Islet precursor cell (in vitro differentiated cells): ENCODE measurements at regions not wholly inside any gene's neighbourhood (a gene's known extent, or its start where the extent isn't known, plus 50 kb on each side); places are given as distances from the start of the nearest gene placed in this dataset.
"Not testable (repeated sequence)": the region's sequence is repeated elsewhere in the genome, so short reads cannot be mapped to it uniquely, and the experiment has no call there.

ENCODE experiments used
- DNase-seq: peaks from one replicate; pipeline ENCODE4 v3.0.0-alpha.2; 2018

DNA sequence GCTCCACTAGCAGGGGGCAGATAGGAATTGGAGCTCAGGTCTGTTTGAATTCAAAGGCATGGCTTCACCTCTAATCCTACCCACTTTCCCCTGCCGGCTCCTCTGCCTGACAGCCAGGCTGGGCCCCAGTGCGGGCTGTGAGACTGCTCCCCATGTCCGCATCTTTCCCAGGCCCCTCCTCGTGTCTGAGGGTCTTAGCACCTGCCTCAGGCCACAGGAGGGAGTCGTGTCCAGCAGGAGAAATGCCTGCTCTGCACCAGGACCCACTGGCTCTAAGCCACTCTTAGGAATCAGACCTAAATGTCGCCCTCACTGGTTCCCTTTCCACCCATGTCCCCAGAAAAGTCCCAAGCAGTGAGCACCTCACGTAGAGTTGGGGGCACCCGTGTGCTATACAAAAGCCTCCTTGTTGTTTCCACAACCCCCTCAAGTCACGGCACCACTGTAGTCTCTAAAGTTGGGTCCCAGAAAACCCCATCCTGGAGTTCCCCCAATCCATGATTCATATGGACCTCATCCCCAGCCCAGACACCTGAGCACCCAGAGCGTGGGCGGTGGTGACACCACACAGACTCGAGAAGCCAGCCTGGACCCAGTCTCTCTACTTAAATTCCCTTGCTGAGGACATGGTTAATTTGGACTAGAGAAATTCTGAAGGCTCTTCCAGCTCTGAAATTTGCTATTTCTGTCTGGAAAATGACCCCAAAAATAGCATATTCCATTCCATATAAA is 466.4 kb upstream of the ZMIZ1 start:
- DNase-seq: peak; percentile 44

DNA sequence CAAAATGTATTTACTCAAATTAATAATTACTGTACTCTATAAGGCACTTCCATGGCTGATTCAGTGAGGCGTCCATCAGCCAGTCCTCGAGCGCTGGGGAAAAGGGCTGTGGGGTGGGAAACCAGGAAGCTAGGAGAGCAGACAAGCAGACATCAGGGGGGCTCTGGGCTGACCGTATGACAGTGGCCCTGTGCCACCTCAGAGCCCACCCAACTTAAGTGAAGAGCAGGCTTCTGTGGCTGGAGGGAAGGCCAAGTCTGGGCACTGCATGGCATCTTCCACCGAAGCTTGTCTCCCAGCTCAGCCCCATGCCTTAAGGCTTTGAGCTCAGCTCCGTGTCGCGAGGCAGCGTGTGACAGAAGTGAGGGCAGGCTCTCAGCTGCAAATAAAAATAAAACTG is 464.5 kb upstream of the ZMIZ1 start:
- peak; percentile 29 for DNase-seq

DNA sequence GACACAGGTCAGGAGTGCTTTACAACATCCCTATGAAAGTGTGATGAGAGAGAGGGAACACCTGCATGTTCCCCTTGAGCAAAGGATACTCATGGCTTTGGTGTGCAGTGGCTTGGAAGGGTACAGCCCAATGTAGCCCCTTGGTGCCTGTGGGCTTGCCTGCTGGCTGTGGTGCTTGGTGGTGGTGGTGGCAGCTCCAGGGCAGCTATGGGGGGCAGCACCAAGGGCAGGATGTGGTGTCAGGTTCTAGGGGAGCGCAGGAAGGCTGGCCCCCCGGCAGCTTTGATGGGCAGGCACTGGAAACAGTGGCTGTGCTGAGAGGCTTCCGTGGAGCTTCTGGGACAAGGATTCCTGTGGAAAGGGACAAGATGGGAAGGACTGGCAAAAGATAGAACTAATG is 464.0 kb upstream of the ZMIZ1 start:
- DNase-seq: peak; percentile 35

DNA sequence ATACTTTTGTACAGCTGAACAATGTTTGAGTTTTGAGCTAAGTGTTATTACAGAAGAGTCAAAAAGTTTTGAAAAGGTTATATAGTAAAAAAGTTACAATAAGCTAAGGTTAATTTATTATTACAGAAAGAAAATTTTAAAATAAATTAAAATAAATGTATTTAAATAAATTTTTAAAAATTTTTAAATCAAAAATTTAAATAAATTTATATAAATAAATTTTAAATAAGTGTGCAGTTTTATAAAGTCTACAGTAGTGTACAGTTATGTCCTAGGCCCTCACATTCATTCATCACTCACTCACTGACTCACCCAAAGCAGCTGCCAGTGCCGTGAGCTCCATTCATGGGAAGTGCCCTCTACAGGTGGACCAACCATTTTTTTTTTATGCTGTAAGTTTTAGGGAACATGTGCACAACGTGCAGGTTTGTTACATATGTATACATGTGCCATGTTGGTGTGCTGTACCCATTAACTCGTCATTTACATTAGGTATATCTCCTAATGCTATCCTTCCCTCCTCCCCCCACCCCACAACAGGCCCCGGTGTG is 462.9 kb upstream of the ZMIZ1 start:
- peak; percentile 33 for DNase-seq

DNA sequence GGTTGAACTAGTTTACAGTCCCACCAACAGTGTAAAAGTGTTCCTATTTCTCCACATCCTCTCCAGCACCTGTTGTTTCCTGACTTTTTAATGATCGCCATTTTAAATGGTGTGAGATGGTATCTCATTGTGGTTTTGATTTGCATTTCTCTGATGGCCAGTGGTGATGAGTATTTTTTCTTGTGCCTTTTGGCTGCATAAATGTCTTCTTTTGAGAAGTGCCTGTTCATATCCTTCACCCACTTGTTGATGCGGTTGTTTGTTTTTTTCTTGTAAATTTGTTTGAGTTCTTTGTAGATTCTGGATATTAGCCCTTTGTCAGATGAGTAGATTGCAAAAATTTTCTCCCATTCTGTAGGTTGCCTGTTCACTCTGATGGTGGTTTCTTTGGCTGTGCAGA is 462.0 kb upstream of the ZMIZ1 start:
- not testable (repeated sequence) for DNase-seq

DNA sequence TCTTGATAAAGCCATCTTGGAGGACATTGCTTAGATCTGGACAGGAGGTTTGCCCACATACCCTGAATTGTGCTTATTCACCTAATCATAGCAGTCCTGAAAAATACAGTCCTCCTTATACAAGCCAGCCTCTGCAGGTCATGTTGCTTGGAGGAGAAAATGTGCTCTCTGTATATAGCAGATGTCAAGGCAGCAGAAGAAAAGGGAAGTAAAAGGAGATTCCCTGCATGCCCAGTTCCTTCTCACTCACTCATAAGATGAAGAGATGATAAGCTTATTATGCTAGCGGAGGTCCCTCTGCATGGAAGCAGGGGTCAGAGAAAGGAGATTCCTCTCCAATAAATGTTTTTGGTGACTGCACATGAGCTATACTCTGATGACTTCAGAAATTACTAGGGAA is 458.8 kb upstream of the ZMIZ1 start:
- DNase-seq: peak; percentile 2

DNA sequence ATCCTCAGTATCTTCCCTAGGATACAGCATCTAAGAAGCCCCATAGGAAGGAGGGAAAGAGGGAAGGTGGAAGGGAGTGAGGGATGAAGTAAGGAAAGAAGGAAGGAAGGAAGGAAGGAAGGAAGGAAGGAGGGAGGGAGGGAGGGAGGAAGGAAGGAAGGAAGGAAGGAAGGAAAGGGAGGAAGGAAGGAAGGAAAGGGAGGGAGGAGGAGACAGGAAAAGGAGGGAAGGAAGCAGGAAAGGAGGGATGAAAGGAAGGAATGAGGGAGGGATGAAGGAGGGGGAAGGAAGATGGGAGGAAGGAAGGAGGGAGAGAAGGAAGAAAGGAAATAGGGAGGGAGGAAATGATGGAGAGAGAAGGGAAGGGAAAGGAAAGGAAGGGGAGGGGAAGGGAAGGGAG is 455.6 kb upstream of the ZMIZ1 start:
- no peak for DNase-seq

DNA sequence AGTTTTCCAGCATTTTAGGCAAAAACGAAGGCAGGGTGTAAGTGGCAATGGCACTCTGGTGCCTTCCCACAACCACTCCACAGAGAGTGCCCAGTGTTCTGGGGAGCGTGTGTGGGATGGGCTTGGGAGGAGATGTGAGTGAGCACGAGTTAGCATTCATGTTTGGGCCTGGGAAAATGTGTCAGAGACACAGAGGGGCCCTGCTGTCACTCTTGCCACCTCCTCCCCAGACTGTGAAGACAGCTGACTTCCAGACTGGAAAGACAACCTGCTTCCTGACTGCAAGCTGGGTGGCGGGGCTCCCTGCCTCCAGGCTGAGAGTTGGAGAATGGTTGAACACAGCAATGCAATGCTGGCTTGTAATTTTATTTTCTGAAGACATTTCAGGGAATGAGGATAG is 454.5 kb upstream of the ZMIZ1 start:
- peak; percentile 49 for DNase-seq

DNA sequence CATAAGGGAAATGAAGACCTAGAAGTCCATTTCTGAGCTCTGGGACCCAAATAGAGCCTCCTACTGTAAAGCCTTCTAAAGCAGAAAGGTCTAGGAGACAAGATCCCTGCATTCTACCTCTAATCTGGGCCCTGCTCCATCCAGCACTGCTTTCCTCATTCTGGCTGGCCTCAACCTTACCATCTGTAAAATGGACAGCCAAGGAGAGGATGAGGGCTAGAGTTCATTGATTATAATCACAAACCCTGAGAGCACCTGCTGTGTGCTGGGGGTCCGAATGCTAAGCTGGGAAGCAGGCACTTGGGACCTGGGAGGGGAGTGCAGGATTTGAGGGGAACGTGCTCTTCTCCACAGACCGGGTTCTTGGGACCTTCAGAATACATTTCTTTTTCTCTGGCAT is 454.0 kb upstream of the ZMIZ1 start:
- DNase-seq: peak; percentile 17

DNA sequence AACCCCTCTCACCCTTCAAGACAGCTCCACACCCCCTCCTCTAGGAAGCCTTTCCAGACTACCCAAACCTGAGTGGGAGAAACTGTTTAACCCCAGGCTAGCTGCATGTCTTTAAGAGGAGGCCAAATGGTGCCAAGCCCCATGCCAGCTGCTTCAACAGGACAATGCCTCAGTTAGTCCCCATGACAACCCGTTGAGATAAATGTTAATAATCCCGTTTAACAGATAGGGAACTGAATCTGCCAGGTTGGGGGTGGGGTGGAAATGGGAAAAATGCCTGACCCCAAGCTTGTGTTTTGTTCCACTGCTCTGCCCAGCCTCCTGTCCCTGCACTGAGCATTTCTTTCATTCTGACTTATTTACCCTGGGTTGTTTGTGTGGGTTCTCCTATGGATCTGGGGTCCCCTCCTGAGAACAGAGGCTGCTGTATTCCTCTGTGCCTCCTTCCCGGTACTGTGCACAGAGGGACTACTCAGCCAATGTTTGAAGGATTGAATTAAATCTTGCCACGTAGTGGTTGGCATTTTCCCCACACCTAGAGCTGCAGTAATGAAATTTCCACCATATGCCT is 452.6 kb upstream of the ZMIZ1 start:
- no peak for DNase-seq

DNA sequence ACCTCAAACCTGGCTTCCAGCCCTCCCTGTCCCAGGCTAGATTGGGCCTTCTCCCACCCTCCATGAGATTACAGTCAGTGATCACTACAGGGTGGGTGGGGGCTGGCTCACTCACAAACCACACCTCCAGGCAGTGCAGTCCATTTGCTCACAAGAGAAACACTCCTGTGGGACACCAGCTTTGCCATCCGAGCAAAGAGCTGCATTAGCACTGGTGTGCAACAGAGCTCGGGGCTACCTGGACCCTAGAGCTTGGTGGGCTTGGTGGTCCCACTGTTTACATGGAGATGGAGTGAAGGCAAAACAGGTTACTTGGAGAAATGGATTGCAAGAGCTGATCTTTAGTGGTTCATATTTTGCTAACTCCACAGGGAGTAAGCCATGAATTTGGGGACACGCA is 451.7 kb upstream of the ZMIZ1 start:
- DNase-seq: no peak

DNA sequence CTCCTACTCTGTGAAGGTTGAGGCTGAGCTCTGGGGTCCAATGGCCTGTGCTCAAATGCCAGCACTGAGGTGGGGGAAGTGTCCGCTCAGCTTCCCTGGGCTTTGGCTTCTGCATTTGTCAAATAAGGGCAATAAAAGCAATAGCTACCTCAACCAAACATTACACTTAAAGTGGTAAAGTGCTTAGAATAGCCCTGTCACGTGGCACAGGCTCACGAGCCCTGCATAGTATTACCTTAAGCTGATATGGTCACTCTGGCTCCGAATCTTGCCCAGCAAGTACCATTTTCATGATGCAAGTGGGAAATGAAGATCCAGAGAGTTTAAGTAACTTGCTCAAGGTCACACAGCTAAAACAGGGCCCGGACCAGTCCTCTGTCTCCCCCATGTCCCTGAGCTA is 451.1 kb upstream of the ZMIZ1 start:
- DNase-seq: no peak

DNA sequence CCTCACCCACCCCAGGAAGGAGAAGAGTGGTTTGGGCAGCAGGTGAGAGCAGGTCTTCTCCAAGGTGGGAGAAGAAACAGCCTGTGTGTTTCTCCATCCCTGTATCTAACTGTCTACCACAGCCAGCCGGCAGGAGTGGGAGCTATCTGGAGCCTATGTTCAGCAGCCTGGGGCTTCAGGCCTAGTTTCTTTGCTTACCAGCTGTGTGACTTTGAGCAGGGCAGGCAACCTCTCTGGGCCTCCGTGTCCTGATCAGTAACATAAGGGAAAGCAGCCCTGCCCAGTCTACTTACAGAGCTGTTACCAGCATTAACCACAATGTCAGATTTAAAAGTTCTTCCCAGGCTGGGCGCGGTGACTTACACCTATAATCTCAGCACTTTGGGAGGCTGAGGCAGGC is 450.7 kb upstream of the ZMIZ1 start:
- no peak for DNase-seq

DNA sequence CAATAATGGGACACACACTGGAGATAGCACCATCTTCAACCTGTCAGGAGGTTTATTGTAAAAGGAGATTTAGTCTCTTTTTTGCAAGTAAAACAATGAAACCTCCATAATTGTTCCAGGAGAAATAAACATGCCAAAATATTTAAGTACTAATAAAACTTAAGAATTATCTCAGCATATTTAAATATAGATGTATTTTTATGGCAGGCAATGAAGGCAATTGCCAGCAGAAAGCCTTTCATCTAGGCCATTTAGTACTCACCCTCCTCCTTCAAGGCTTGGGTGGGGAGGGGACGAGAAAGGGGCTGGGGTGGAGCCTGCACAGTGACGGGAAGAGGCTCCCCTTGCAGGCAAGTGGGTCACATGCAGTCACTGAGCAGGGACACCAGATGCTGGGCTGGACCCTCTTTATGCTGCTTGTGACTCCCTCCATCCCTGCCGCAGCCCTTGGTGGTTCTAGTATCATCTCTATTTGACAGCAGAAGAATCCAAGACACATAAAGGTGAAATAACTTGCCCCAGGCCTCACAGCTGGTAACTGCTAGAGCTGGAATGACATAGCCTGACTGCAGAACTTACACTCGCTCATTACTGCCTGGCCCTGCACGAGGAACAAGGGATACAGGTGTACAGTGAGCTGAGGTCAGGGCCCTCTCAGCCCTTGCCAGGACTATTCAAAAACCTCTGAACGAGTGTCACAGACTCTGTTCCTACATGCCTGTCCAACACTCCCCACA is 449.5 kb upstream of the ZMIZ1 start:
- peak; percentile 69 for DNase-seq

DNA sequence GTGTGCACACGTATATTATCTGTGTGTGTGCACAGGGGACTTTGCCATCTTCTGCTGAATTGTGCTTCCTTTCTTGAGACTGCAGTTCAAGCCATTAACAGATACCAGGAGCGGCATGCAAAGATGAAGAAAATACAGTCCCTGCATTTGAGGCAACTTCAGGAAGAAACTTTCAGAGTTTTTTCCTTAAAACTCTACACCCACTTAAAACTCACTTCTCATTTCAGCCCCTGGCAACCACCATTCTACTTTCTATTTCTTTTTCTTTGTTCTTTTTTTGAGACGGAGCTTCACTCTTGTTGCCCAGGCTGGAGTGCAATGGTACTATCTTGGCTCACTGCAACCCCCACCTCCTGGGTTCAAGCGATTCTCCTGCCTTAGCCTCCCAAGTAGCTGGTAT is 448.9 kb upstream of the ZMIZ1 start:
- no peak for DNase-seq

DNA sequence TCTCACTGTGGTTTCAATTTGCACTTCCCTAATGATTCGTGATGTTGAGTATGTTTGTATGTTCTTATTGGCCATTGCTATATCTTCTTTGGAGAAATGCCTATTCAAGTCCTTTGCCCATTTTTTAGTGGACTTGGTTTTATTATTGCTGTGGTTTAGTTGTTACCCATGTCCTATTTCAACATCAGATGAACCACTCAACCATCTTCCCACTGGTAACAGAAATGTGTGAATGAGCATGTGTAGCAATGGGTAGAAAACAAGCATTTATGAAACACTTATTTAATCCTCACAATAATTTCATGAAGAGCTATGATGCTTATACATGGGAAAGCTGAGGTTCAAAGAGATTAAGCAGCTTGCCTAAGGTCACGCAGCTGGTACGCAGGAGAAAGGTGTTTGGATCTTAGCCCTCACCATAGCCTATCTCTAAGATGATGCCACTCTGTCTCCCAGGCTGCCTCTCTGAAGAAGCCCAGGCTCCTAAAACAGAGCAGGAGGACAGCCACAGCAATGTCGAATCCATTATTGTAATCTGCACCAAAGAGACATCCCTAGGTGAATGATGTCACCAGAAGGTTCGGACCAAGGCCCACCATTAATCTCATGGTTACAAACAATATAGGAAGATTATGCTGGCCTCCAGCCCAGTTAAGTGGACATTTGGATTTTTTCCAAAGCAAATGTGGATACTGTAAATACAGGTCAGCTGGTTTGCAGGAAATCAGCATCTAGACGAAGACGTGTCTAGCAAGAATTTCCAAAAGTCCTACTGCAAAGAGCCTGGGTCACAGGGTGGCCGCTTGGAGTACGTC is 447.6 kb upstream of the ZMIZ1 start:
- DNase-seq: no peak

DNA sequence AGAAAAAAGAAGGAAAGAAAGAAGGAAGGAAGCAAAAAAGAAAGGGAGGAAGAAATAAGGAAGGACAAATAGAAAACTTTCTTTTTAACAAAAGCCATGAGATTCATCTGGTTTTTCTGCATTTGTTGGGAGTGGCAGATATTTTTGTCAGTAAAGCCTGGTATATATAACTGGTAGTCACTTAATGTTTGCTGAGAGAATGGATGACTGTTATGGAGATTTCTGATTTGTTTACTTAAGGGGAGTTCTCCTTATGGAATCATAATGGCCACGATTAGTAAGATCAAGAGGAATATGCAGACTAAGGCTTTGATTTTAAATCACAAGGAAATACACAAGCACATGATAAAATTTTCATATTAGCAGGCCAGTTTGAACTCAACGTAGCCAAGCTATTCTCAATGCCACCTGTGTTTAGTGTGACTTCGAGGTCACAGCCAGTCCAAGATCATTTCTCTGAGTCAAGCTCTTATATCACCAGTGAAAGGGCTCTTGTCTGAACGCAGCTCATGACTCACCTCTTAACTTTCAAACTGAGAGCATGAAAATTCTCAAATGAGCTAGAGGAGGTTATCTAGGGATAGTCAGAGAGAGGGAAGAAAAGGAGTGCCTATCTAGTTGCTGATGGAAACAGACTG is 445.1 kb upstream of the ZMIZ1 start:
- peak; percentile 57 for DNase-seq

DNA sequence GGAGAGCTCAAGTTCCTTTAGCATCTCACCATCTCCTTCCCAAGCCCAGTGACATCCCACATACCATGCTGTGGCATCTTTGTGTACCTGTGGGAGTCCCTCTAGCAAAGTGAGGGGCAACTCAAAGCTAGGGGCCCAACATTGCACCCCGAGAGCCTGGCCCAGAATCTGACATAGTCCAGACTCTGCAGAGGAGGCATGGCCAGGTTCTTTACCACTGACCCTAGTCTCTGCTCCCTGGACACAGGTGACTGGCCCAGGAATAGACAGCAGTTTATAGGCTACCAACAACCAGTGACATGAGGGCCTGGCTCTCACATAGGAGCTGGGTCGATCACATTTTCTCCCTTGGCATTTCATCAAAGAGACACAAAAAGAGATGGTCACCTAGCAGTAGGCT is 444.0 kb upstream of the ZMIZ1 start:
- no peak for DNase-seq

DNA sequence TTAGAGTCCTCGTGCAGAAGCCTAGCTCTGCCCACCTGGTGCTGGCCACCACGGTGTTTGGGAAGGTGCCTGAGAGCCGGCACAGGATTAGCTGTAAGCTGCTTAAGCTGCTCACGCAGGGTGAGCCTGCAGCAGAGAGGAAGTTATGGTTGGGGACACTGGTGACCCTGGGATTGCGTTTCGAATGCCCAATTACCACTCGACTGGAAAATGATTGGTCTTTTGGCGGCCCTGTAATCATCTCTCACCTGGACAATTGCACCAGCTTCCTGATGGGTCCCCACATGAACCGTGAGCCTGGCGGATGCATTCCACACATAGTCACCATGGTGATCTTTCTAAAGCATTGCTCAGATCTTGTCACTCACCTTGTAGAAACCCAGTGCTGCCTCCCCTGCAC is 442.3 kb upstream of the ZMIZ1 start:
- no peak for DNase-seq

DNA sequence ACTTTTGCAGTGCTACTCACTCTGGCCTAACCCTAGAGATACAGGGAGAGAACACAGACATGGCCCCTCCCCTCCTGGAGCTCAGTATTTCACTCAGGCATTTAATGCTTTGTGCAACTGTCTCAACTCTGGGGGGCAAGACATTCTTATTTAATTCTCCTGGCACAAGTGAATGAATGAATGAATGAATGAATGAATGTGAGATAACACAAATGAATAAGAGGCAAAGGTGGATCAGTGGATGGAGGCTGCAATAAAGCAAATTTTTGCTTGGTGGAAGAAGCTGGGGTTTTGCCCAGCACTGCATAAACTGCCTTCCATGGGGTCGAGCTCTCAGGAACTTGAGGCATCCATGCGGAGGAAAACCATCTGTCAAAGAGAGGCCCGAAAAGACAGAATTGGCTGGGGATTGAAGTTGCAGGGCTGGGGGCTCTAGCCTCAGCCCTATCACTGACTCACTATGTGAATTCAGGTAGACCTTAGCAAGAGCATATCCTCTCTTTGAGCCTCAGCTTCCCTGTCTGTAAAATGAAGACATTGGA is 441.4 kb upstream of the ZMIZ1 start:
- no peak for DNase-seq

DNA sequence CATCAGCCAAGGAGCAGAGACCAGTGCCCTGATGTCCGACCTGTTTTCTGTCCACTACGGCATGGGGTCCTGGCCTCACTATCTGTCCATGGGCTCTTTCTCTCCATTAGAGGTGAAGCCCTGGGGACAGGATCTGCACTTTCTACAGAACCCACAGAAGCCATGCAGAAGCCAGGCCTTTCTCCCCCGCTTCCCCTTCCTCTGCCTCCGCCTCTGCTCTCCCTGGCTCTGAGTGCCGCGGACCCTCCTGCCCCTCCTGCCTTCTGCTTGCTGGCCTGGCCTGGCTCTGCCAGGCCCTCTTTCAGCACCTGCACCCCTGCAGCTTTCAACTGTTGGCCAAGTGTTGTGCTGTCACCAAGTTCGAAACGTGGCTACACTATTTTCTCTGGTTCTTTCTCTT is 439.8 kb upstream of the ZMIZ1 start:
- peak; percentile 34 for DNase-seq

DNA sequence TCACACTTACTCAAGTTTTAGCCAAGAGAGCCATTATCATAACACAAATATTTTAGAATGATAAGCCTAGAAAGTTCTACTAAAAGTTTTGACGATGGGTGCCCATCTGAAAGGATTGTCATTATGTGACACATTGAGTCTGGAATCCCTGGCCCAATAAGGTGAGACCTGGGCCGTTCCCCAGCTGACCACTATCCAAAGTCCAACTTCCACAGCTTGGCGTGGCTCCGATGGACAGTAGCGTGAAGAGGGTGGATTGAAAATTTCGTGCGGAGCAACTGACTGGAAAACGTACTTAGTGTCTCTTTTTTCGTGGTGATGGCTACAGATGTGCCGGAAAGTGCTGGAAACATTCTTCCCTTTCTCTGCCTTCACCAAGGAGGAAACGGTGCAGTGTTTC is 439.0 kb upstream of the ZMIZ1 start:
- DNase-seq: peak; percentile 17
